ENCODE measurements at regions not wholly inside any gene's neighbourhood (a gene's known extent, or its start where the extent isn't known, plus 50 kb on each side); places are given as distances from the start of the nearest gene placed in this dataset.

GRCh38 chr4:133493776-133494175 is 344.7 kb downstream of the PCDH10 start:
- Histone ChIP-seq H3K4me3 (no peak overlapping the region), H3K9me3 (no peaks in the 10 kb centered on the region), H3K27ac (no peak overlapping the region), H3K4me1 (no peaks in the 10 kb centered on the region), H3K36me3 (no peaks in the 10 kb centered on the region), H3K27me3 (no peaks in the 10 kb centered on the region)
- no peak for DNase-seq
- TF ChIP-seq, protein P1, sequence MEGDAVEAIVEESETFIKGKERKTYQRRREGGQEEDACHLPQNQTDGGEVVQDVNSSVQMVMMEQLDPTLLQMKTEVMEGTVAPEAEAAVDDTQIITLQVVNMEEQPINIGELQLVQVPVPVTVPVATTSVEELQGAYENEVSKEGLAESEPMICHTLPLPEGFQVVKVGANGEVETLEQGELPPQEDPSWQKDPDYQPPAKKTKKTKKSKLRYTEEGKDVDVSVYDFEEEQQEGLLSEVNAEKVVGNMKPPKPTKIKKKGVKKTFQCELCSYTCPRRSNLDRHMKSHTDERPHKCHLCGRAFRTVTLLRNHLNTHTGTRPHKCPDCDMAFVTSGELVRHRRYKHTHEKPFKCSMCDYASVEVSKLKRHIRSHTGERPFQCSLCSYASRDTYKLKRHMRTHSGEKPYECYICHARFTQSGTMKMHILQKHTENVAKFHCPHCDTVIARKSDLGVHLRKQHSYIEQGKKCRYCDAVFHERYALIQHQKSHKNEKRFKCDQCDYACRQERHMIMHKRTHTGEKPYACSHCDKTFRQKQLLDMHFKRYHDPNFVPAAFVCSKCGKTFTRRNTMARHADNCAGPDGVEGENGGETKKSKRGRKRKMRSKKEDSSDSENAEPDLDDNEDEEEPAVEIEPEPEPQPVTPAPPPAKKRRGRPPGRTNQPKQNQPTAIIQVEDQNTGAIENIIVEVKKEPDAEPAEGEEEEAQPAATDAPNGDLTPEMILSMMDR (IDR thresholded peaks at IDR 0.05): no peak
- no peak for TF ChIP-seq POLR2A (IDR thresholded peaks at IDR 0.05)
- intact Hi-C loops (cut with DNase I; ENCODE audit: low total_unique reads): no loop called here

DNA sequence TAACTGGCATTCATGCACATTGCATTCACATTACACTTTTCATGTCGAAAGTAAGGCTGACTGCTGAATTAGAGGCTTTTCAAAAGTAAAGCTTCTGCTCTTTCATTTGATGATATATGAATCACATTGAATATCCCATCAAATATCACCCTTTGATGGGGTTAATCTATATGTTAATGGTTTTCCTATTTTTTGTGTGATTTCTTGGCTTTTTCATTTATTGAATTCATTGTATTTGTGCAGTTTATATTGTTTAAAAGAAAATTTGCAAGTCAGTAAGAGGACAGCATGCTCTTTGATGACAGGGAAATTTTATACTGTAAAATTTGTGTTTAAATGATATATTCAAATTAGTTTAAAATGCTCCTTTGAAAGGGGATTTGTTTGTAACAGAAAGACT is 344.1 kb downstream of the PCDH10 start:
- intact Hi-C loops (cut with DNase I; ENCODE audit: low total_unique reads): no loop called here
- DNase-seq: no peak

DNA sequence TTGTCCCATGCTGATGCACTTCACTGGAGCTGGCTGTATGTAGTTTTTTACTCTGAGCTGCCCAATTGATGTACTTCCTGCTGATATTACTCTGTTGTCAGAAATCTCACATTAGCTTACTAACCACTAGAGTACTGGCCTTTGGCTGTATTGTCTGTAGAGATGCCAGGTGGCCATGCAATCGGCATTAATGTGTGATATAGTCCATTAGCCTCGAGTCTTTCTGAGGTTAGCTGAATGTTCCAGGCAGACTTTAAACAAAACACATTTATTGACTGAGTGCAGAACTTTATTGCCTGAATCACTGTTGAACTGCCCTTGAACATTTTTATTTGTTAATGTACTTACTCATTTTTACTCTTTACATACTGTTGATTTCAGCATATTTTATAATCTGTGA is 335.2 kb downstream of the PCDH10 start:
- H3K9me3 ChIP-seq: no peaks in the 10 kb centered on the region
- no peaks in the 10 kb centered on the region for H3K36me3 ChIP-seq
- no peaks in the 10 kb centered on the region for H3K27me3 ChIP-seq
- H3K4me3 ChIP-seq: no peak overlapping the region
- H3K27ac ChIP-seq: no peak overlapping the region
- intact Hi-C loops (cut with DNase I; ENCODE audit: low total_unique reads): no loop called here
- no peak for TF ChIP-seq POLR2A (IDR thresholded peaks at IDR 0.05)
- TF ChIP-seq, protein P1 (IDR thresholded peaks at IDR 0.05): no peak
- H3K4me1 ChIP-seq: no peaks in the 10 kb centered on the region
- DNase-seq: no peak

More for the DNA sequence above, 344.1 kb downstream of the PCDH10 start:
- H3K4me1 ChIP-seq: no peaks in the 10 kb centered on the region
- H3K27me3 ChIP-seq: no peaks in the 10 kb centered on the region
- no peaks in the 10 kb centered on the region for H3K9me3 ChIP-seq
- no peak for TF ChIP-seq POLR2A (IDR thresholded peaks at IDR 0.05)
- TF ChIP-seq, protein P1 (IDR thresholded peaks at IDR 0.05): no peak
- no peak overlapping the region for H3K27ac ChIP-seq
- no peaks in the 10 kb centered on the region for H3K36me3 ChIP-seq
- H3K4me3 ChIP-seq: no peak overlapping the region

- TF ChIP-seq, protein P1 (IDR thresholded peaks at IDR 0.05): no peak
- TF ChIP-seq POLR2A (IDR thresholded peaks at IDR 0.05): no peak
- H3K27me3 ChIP-seq: no peaks in the 10 kb centered on the region
- no peak for DNase-seq
- H3K27ac ChIP-seq: no peak overlapping the region
- no peaks in the 10 kb centered on the region for H3K4me1 ChIP-seq
- H3K9me3 ChIP-seq: no peaks in the 10 kb centered on the region
- no peak overlapping the region for H3K4me3 ChIP-seq
- intact Hi-C loops (cut with DNase I; ENCODE audit: low total_unique reads): no loop called here
- no peaks in the 10 kb centered on the region for H3K36me3 ChIP-seq
Observed at GRCh38 chr4:133483600-133484246, 334.6 kb downstream of the PCDH10 start.

- TF ChIP-seq, protein P1 (IDR thresholded peaks at IDR 0.05): no peak
- TF ChIP-seq POLR2A (IDR thresholded peaks at IDR 0.05): no peak
- no peak overlapping the region for H3K27ac ChIP-seq
- no peaks in the 10 kb centered on the region for H3K27me3 ChIP-seq
- H3K9me3 ChIP-seq: no peaks in the 10 kb centered on the region
- intact Hi-C loops (cut with DNase I; ENCODE audit: low total_unique reads): no loop called here
- no peaks in the 10 kb centered on the region for H3K4me1 ChIP-seq
- H3K4me3 ChIP-seq: no peak overlapping the region
- DNase-seq: no peak
- peaks cover 0 to 4% of the 10 kb centered on the region in 2 donors for H3K36me3 ChIP-seq
Observed at GRCh38 chr4:133476063-133476462, 327.0 kb downstream of the PCDH10 start.

Data from uterus (tissue), 3 donors.